GM21723 (cell line): ENCODE measurements at regions not wholly inside any gene's neighbourhood (a gene's known extent, or its start where the extent isn't known, plus 50 kb on each side); places are given as distances from the start of the nearest gene placed in this dataset.
"Not testable (repeated sequence)": the region's sequence is repeated elsewhere in the genome, so short reads cannot be mapped to it uniquely, and the experiment has no call there.

Source experiments
- ATAC-seq: cut with Tn5 transposase; IDR thresholded peaks from one replicate; pipeline ENCODE4 v1.9.1; 2021; ENCODE audit warnings: mild to moderate bottlenecking, moderate library complexity; ENCODE audit not compliant: unreplicated experiment

DNA sequence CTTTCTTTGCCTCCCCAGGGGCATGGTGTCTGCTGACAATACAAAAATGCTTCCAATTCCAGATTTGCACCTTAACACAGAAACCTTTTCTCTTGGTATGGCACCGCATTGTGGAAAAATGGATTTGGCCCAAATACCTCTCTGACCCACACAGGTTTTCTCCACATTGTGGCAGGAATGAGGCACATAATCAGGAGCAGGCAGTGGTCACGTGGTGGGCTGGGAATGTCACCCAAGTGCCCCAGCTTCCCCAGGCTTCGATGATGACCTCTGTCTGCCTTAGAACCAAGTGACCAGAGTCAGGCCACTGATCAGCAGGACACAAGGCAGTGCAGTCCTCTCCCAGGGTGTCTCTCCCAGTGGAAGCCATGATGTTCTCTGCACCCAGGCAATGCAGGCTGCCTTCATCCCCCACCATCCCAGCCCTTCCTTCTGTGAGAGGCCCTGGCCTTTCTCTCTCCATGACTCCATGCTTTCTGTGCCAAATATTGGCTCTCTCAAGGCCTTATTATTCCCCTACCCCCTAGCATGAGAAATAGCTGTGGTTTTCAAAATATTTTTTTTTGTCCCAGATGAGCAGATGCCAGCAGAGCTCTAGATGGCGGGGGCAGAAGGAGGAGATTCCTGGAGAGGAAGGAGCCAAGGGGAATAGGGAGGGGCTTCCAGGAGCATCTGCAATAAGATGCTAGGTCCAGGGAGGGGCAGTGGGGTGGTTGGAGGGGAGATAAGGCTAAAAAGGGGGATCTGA, 198.9 kb downstream of the ACKR3 start:
- ATAC-seq = no peak

DNA sequence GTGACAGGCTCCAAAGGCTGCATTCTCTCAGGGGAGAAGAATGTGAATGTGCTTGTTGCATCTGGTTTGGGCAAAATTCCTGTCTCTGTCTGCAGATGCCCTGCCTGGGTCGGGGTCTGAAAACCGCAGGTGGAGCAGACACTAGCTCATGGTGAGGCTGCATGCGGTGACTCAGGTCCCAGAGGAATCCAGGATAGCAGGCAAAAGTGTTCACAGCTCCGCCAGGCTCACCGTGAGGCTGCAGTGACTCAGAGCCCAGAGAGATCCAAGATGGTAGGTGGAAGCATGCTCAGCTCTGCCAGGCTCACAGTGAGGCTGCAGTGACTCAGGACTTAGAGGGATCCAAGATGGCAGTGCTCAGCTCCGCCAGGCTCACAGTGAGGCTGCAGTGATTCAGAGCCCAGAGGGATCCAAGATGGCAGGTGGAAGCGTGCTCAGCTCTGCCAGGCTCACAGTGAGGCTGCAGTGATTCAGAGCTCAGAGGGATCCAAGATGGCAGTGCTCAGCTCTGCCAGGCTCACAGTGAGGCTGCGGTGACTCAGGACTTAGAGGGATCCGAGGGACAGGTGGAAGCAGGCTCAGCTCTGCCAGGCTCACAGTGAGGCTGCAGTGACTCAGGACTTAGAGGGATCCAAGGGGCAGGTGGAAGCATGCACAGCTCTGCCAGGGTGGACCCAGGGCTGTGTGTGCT, 200.5 kb downstream of the ACKR3 start:
- ATAC-seq = no peak

DNA sequence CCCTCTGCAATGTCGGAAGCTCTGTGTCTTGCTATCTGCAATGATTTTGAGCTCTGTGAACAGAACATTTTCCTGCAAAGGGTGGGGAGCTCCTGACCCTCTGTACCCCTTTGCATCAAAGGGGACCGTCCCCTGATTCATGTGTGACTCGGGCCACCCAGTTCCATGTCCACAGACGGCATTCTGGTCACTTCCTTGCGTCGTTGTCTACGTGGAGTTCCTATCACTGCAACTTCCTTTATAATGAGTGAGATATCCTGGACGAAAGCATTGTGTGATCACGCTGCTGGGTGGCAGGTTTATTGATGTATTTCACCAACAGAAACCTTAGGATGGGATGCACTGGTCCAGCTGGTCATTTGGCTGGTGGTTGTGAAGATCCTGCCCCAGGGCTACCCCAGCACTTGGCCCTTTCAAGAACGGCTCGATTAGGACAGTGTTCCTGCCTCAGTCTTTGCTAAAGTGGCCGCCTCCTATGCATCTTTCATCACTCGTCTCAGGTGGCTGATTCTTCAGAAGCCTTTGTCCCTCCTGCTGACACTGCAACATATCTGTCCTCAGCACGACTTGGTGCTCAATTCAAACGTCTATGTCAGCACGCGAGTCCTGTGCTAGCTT, 202.7 kb downstream of the ACKR3 start:
- ATAC-seq = no peak

DNA sequence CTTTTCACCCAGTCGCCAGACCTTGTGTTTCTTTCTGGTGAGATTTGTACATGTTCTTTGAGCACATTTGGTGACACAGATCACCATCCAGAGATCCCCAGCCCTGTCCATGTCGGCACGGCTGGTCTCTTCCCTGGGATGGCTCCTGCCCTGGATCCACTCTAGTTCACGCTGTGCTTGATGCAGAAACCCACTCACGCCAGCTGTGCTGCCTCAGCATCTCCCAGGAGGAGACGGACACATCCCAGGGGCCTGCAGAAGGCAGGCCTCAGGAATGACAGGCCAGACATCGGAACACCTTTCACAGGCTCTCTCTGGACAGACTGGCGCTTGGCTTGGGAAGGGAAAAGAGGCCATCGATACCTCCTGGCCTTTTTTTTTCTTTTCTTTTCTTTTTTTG, 203.6 kb downstream of the ACKR3 start:
- no peak for ATAC-seq

GRCh38 chr2:236774171-236774570, 204.5 kb downstream of the ACKR3 start:
- ATAC-seq = no peak

- no peak for ATAC-seq
Observed at GRCh38 chr2:236775511-236775910, 205.9 kb downstream of the ACKR3 start.

GRCh38 chr2:236776206-236776605, 206.6 kb downstream of the ACKR3 start:
- no peak for ATAC-seq

DNA sequence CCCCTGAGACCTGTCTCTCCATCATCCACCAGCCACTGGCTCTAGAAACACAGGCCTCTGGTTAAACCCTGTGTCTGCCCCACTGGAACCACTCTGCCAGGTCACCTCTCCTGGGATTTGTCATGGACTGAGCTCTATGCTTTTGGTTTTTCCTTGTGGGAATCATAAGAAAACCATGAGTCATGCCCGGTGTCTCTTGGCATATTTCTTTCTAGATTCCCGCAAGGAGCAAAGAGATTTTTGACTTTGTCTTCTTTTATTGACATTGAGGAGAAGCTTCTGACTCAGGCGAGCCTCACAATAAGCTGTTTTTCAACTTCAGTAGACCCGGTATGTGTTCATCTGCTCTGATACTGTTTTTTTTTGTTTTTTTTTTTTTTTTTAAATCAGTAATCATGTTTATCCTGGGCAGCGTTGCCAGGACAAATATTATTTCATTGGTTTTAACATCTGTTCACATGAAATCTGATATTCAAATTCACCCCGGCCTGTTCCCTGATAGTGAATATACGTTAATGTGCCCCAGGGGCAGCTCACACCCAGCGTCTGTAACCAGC, 207.1 kb downstream of the ACKR3 start:
- ATAC-seq = no peak

GRCh38 chr2:236777408-236777807, 207.8 kb downstream of the ACKR3 start:
- no peak for ATAC-seq

GRCh38 chr2:236781933-236782816, 212.6 kb downstream of the ACKR3 start:
- ATAC-seq = no peak

- ATAC-seq = no peak
Observed at GRCh38 chr2:236782938-236783337, 213.3 kb downstream of the ACKR3 start.

DNA sequence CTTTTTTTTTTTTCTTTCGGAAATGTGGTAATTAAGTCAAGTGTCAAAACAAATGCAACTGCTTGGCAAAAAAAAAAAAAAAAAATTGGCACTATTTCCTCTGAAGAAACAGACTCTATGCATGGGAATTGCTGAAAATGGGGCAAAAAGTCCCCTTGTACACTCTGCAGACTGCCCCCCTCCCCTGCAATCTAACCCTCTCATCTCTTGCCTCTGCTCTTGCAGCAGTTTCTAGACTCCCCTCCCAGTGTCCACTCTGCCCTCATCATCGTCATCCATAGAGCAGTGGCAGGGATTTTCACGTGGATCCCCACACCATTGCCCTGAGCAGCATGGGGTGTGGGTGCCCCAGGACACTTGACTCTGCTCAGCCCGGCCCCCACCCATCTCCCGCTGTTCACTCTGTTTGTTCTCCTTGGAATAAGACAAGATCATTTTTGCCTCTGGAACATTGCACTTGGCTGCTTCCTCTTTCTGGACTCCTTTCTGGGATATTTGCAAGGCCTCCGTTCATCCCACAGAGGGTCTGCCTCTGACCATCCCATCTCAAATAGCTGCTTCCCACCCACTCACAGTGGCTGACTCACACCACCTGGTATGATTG, 213.9 kb downstream of the ACKR3 start:
- no peak for ATAC-seq

DNA sequence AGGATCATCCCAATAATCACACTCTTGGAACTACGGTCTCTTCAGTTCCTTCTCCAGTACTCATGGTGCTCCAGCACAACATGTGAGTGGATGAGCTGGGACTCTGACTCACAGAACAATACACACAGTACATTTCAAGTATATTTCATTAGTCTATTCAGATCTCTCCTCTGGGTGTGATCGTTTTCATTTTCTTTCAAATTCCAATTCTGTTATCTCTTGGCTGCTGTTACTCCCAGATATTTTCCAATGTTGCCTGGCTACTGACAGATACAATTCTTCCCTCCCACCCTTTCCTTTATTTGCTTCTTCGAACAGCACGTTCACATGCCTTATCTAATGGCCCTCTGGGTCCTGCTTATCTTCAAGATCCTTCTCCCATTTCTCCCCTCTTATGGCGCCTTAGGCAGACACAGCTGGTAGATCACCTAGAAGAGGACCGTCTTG, 216.0 kb downstream of the ACKR3 start:
- no peak for ATAC-seq

DNA sequence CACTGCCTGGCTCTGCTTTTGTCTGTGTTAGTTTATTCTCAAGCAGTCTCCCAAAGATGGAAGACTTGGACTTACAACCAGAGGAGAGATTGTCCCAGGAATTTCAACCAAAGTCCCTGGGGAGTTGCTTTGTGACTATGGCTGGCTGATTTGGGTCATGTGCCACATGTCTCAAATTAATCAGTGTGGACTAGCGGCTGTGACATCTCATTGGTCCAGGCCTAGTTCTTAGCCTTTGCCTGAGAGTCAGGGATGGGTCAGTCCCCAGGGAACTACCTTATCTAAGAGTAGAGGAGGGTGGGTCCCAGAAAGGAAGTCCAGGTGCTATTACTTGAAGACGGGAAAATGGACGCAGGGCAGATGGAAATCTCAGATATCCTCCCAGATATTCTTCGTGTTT, 217.1 kb downstream of the ACKR3 start:
- no peak for ATAC-seq

GRCh38 chr2:236787376-236787775, 217.8 kb downstream of the ACKR3 start:
- ATAC-seq = not testable (repeated sequence)

- no peak for ATAC-seq
Observed at GRCh38 chr2:236787885-236788284, 218.3 kb downstream of the ACKR3 start.

GRCh38 chr2:236790963-236791362, 221.3 kb downstream of the ACKR3 start:
- no peak for ATAC-seq

- ATAC-seq = no peak
Observed at GRCh38 chr2:236793023-236794011, 223.7 kb downstream of the ACKR3 start.
